HepG2 (cell line): ENCODE measurements at regions not wholly inside any gene's neighbourhood (a gene's known extent, or its start where the extent isn't known, plus 50 kb on each side); places are given as distances from the start of the nearest gene placed in this dataset.

Experiments
- ATAC-seq: fragments of 200-7000 bp; cut with Tn5 transposase; 3 replicates; pipeline ENCODE4 v1.9.1; 2020; ENCODE audit warnings: mild to moderate bottlenecking, moderate library complexity
- BruUV-seq: library from RNA; stranded (reverse); fragments of 400-500 nt; replicated peaks from 2 replicates; lab custom pipeline; 2021; lab: Mats Ljungman, UMichigan
- CTCF ChIA-PET: fragments of 300-600 bp; formaldehyde crosslinking; extraction: SDS; loops from one replicate; lab custom pipeline; 2021; ENCODE audit warnings: low total read pairs, inconsistent platforms, low intra/inter-chr PET ratio; lab: Yijun Ruan, JAX
- POLR2A ChIA-PET: fragments of 350-600 bp; sonication (Branson Sonifier 250); formaldehyde crosslinking; loops from one replicate; lab custom pipeline; 2020; ENCODE audit warnings: antibody characterized with exemption, inconsistent platforms; lab: Yijun Ruan, JAX
- DNase-seq: peaks from one replicate; pipeline ENCODE4 v3.0.0-alpha.2; 2015; ENCODE audit warnings: low spot score
- FAIRE-seq: peaks from 3 replicates; lab custom pipeline; 2011; peaks lifted over from hg19 to GRCh38; lab: Jason Lieb, UNC
- H2AFZ ChIP-seq: one replicate; pipeline ENCODE4 v1.6.1; 2011; ENCODE audit warnings: low read length, inconsistent platforms
- H3K27ac ChIP-seq: fragments of 300-600 bp; 3 replicates; pipeline ENCODE4 v1.8.0; 2011; ENCODE audit warnings: mixed run types, mild to moderate bottlenecking, mixed read lengths, low read length, inconsistent platforms; ENCODE audit not compliant: insufficient read depth; ENCODE audit errors: extremely low read length
- H3K27me3 ChIP-seq, 2 experiments: fragments of 200-600 bp in 1 of 2; 2 replicates in 1 of 2; 3 replicates in 1 of 2; pipeline versions ENCODE4 v1.6.0 to v1.8.0; 2011; ENCODE audit warnings: low read length in 2 of 2, mild to moderate bottlenecking in 2 of 2, moderate library complexity in 2 of 2, inconsistent platforms in 1 of 2; ENCODE audit not compliant: insufficient read depth in 2 of 2, control insufficient read depth in 1 of 2
- H3K36me3 ChIP-seq, 2 experiments: fragments of 200-600 bp in 1 of 2; replicated peaks in 1 of 2; 2 replicates in 1 of 2; 3 replicates in 1 of 2; pipeline versions ENCODE4 v1.5.1 to v1.8.0; 2011; ENCODE audit warnings: low read length in 2 of 2, inconsistent platforms in 1 of 2; ENCODE audit not compliant: insufficient read depth in 2 of 2, control insufficient read depth in 1 of 2
- H3K4me1 ChIP-seq: 2 replicates; pipeline ENCODE4 v1.5.1; 2012; ENCODE audit warnings: low read length, inconsistent platforms; ENCODE audit not compliant: insufficient read depth
- H3K4me2 ChIP-seq: 2 replicates; pipeline ENCODE4 v1.6.0; 2011; ENCODE audit warnings: low read depth, low read length, inconsistent platforms
- H3K4me3 ChIP-seq, 3 experiments: fragments of 200-600 bp in 1 of 3; sonication (generic), shearing (Covaris generic) in 1 of 3; replicated peaks in 1 of 3; 2 replicates each; pipeline ENCODE4 v1.5.1; 2011 to 2016; ENCODE audit warnings: low read length in 3 of 3, inconsistent platforms in 2 of 3, low read depth in 2 of 3, mild to moderate bottlenecking in 2 of 3, control low read depth in 1 of 3, mixed read lengths in 1 of 3; ENCODE audit not compliant: insufficient read depth in 1 of 3
- H3K79me2 ChIP-seq: one replicate; pipeline ENCODE4 v1.6.1; 2011; ENCODE audit warnings: low read length, inconsistent platforms; ENCODE audit not compliant: insufficient read depth
- H3K9ac ChIP-seq: 2 replicates; pipeline ENCODE4 v1.6.0; 2011; ENCODE audit warnings: mild to moderate bottlenecking, low read depth, low read length, inconsistent platforms; ENCODE audit not compliant: insufficient read depth
- H3K9me3 ChIP-seq: 2 replicates; pipeline ENCODE4 v1.5.1; 2012; ENCODE audit warnings: mild to moderate bottlenecking, low read length
- H4K20me1 ChIP-seq: 2 replicates; pipeline ENCODE4 v1.6.0; 2011; ENCODE audit warnings: inconsistent platforms, mild to moderate bottlenecking, low read length, moderate library complexity; ENCODE audit not compliant: insufficient read depth
- ADNP ChIP-seq: sonication (generic); formaldehyde crosslinking; IDR thresholded peaks from 2 replicates; pipeline ENCODE4 v1.4.0; 2020; ENCODE audit warnings: missing genetic modification reagents
- ATF7-NPFF ChIP-seq: sonication (generic); formaldehyde crosslinking; IDR thresholded peaks from 2 replicates; pipeline ENCODE4 v1.8.1; 2023; ENCODE audit warnings: mild to moderate bottlenecking, low read depth, missing genetic modification reagents, moderate library complexity
- CREB1 ChIP-seq, 2 experiments: fragments of 450-650 bp in 1 of 2; IDR thresholded peaks; 2 replicates each; pipeline ENCODE4 v1.6.1; 2016 to 2017; ENCODE audit warnings: control low read depth in 1 of 2, mild to moderate bottlenecking in 1 of 2, missing compliant biosample characterization in 1 of 2, missing genetic modification characterization in 1 of 2
- FOXK1 ChIP-seq: sonication (generic); formaldehyde crosslinking; IDR thresholded peaks from 2 replicates; pipeline ENCODE4 v1.4.0; 2020; ENCODE audit warnings: low read depth, missing genetic modification reagents, borderline replicate concordance
- MAFF ChIP-seq: IDR thresholded peaks from 2 replicates; pipeline ENCODE4 v1.6.1; 2011; ENCODE audit warnings: low read depth, low read length, improper control_type of control experiment
- NFKB2 ChIP-seq: sonication (generic); formaldehyde crosslinking; IDR thresholded peaks from 2 replicates; pipeline ENCODE4 v1.4.0; 2020; ENCODE audit warnings: missing genetic modification reagents, borderline replicate concordance
- NR1H2 ChIP-seq: sonication (generic); formaldehyde crosslinking; IDR thresholded peaks from 2 replicates; pipeline ENCODE4 v1.8.1; 2022; ENCODE audit warnings: low read depth, missing genetic modification reagents, borderline replicate concordance
- RFX5 ChIP-seq: IDR thresholded peaks from 2 replicates; pipeline ENCODE4 v1.6.1; 2011; ENCODE audit warnings: low read depth, low read length, improper control_type of control experiment
- ZFP82 ChIP-seq: sonication (generic); formaldehyde crosslinking; IDR thresholded peaks from 2 replicates; pipeline ENCODE4 v1.5.1; 2020; ENCODE audit warnings: mild to moderate bottlenecking, missing genetic modification reagents, borderline replicate concordance
- ZFP90 ChIP-seq: sonication (generic); formaldehyde crosslinking; IDR thresholded peaks from 2 replicates; pipeline ENCODE4 v1.8.0; 2022; ENCODE audit warnings: missing genetic modification reagents, mild to moderate bottlenecking, inconsistent platforms, borderline replicate concordance
- ZNF17 ChIP-seq: sonication (generic); formaldehyde crosslinking; IDR thresholded peaks from 2 replicates; pipeline ENCODE4 v1.5.0; 2020; ENCODE audit warnings: mild to moderate bottlenecking, missing genetic modification reagents
- ZNF20 ChIP-seq: sonication (generic); formaldehyde crosslinking; IDR thresholded peaks from 2 replicates; pipeline ENCODE4 v1.4.0; 2020; ENCODE audit warnings: mild to moderate bottlenecking, moderate library complexity, missing genetic modification reagents
- ZNF232 ChIP-seq: sonication (generic); formaldehyde crosslinking; IDR thresholded peaks from 2 replicates; pipeline ENCODE4 v1.4.0; 2020; ENCODE audit warnings: missing genetic modification reagents, borderline replicate concordance
- ZNF556 ChIP-seq: sonication (generic); formaldehyde crosslinking; IDR thresholded peaks from 2 replicates; pipeline ENCODE4 v1.4.0; 2020; ENCODE audit warnings: mild to moderate bottlenecking, missing genetic modification reagents, borderline replicate concordance
- ZNF614 ChIP-seq: IDR thresholded peaks from 2 replicates; pipeline ENCODE4 v1.6.1; 2018; ENCODE audit warnings: missing biosample characterization, missing genetic modification reagents, inconsistent platforms, borderline replicate concordance
- WGBS: methylation state at CpG from one replicate; pipeline ENCODE4 v1.1.6; 2017; ENCODE audit warnings: low lambda C conversion rate; 5-methylcytosine and 5-hydroxymethylcytosine counted together
- in situ Hi-C: cut with HindIII; loops from 2 replicates; pipeline ENCODE4 v1.10.0; 2017; ENCODE audit warnings: low pct_unique_long_range_greater_than_20kb; ENCODE audit not compliant: extremely low pct_ligation_motif_present
- intact Hi-C: fragments of 100-400 bp; cut with micrococcal nuclease; formaldehyde crosslinking; loops from one replicate; pipeline ENCODE4 v1.10.0; 2022; ENCODE audit not compliant: unreplicated experiment
- TF ChIP-seq, protein P1 (sequence below): sonication (generic); formaldehyde crosslinking; IDR thresholded peaks from 2 replicates; pipeline ENCODE4 v1.5.0; 2020; ENCODE audit warnings: missing genetic modification reagents
- TF ChIP-seq, protein P2 (sequence below): sonication (generic); formaldehyde crosslinking; IDR thresholded peaks from 2 replicates; pipeline ENCODE4 v1.4.0; 2020; ENCODE audit warnings: low read depth, missing genetic modification reagents
- TF ChIP-seq, protein P3 (sequence below): sonication (generic); formaldehyde crosslinking; IDR thresholded peaks from 2 replicates; pipeline ENCODE4 v1.4.0; 2020; ENCODE audit warnings: missing genetic modification reagents

DNA sequence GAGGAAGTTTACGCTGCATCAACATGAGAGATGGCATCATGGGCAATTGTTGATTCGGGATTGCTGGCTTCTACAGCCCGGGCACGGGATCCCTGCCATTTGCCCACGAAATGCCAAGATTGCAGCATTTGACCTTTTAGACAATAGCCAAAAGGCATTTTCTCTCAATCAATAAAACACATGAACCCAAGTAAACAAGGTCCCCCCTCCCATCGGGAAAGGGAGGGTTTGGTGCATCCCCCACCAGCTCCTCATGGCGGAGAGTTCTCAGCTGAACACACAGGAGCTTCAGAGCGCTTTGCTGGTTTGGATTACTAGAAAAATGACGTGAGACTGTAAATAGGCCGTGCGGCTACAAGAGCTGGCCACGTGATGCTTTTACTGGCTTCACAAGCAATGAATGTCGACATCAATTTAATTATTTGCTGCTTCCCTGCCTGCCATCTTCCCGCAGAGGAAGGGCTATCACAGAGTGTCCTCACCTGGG lies 147.6 kb downstream of the C16orf95 start:
- Histone ChIP-seq H3K4me2 (no peak overlapping the region), H3K79me2 (no peaks in the 10 kb centered on the region), H3K36me3 (no peaks in the 10 kb centered on the region), H3K4me3 (no peak overlapping the region), H4K20me1 (no peaks in the 10 kb centered on the region), H3K27ac (no peak overlapping the region), H3K27me3 (peaks cover 0 to 6% of the 10 kb centered on the region in 2 experiments; a peak in 2 of 5 replicates), H3K9ac (no peak overlapping the region), H2AFZ (no peak overlapping the region), H3K4me1 (0 out of 2 replicates have a peak, but pooled peaks cover 4% of the 10 kb centered on the region), H3K9me3 (no peaks in the 10 kb centered on the region)
- in situ Hi-C loops = no loop called here
- no TSS peak for BruUV-seq
- DNase-seq (peak; percentile 15), ATAC-seq (peak; percentile 61), FAIRE-seq (no peak)
- WGBS = 13% methylated on average over 14 of the region's 14 CpGs
- ChIA-PET POLR2A (no interaction called here), CTCF (no interaction called here)
- intact Hi-C loops = no loop called here
- TF ChIP-seq NR1H2 (CRISPR knock-in tag) (no peak), ZFP82 (CRISPR knock-in tag) (no peak), ATF7-NPFF (CRISPR knock-in tag) (no peak), ZNF17 (CRISPR knock-in tag) (no peak), ADNP (CRISPR knock-in tag) (no peak), RFX5 (no peak), ZFP90 (CRISPR knock-in tag) (no peak), MAFF (no peak), NFKB2 (no peak), FOXK1 (CRISPR knock-in tag) (peak; percentile 18; the same call in 1 of the 2 replicates), ZNF556 (no peak), ZNF614 (no peak), ZNF20 (CRISPR knock-in tag) (no peak), CREB1 (IDR thresholded peaks at IDR 0.05) (no peak), CREB1 (CRISPR knock-in tag; IDR thresholded peaks at IDR 0.05) (no peak), ZNF232 (CRISPR knock-in tag) (no peak)
- TF ChIP-seq, protein P1, sequence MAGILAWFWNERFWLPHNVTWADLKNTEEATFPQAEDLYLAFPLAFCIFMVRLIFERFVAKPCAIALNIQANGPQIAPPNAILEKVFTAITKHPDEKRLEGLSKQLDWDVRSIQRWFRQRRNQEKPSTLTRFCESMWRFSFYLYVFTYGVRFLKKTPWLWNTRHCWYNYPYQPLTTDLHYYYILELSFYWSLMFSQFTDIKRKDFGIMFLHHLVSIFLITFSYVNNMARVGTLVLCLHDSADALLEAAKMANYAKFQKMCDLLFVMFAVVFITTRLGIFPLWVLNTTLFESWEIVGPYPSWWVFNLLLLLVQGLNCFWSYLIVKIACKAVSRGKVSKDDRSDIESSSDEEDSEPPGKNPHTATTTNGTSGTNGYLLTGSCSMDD (CRISPR knock-in tag) = no peak
- TF ChIP-seq, protein P2, sequence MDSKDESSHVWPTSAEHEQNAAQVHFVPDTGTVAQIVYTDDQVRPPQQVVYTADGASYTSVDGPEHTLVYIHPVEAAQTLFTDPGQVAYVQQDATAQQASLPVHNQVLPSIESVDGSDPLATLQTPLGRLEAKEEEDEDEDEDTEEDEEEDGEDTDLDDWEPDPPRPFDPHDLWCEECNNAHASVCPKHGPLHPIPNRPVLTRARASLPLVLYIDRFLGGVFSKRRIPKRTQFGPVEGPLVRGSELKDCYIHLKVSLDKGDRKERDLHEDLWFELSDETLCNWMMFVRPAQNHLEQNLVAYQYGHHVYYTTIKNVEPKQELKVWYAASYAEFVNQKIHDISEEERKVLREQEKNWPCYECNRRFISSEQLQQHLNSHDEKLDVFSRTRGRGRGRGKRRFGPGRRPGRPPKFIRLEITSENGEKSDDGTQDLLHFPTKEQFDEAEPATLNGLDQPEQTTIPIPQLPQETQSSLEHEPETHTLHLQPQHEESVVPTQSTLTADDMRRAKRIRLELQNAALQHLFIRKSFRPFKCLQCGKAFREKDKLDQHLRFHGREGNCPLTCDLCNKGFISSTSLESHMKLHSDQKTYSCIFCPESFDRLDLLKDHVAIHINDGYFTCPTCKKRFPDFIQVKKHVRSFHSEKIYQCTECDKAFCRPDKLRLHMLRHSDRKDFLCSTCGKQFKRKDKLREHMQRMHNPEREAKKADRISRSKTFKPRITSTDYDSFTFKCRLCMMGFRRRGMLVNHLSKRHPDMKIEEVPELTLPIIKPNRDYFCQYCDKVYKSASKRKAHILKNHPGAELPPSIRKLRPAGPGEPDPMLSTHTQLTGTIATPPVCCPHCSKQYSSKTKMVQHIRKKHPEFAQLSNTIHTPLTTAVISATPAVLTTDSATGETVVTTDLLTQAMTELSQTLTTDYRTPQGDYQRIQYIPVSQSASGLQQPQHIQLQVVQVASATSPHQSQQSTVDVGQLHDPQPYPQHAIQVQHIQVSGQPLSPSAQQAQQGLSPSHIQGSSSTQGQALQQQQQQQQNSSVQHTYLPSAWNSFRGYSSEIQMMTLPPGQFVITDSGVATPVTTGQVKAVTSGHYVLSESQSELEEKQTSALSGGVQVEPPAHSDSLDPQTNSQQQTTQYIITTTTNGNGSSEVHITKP (CRISPR knock-in tag) = no peak
- TF ChIP-seq, protein P3, sequence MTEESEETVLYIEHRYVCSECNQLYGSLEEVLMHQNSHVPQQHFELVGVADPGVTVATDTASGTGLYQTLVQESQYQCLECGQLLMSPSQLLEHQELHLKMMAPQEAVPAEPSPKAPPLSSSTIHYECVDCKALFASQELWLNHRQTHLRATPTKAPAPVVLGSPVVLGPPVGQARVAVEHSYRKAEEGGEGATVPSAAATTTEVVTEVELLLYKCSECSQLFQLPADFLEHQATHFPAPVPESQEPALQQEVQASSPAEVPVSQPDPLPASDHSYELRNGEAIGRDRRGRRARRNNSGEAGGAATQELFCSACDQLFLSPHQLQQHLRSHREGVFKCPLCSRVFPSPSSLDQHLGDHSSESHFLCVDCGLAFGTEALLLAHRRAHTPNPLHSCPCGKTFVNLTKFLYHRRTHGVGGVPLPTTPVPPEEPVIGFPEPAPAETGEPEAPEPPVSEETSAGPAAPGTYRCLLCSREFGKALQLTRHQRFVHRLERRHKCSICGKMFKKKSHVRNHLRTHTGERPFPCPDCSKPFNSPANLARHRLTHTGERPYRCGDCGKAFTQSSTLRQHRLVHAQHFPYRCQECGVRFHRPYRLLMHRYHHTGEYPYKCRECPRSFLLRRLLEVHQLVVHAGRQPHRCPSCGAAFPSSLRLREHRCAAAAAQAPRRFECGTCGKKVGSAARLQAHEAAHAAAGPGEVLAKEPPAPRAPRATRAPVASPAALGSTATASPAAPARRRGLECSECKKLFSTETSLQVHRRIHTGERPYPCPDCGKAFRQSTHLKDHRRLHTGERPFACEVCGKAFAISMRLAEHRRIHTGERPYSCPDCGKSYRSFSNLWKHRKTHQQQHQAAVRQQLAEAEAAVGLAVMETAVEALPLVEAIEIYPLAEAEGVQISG = no peak
